ELF-1 (cell line): ENCODE measurements at regions not wholly inside any gene's neighbourhood (a gene's known extent, or its start where the extent isn't known, plus 50 kb on each side); places are given as distances from the start of the nearest gene placed in this dataset.
"Not testable (repeated sequence)": the region's sequence is repeated elsewhere in the genome, so short reads cannot be mapped to it uniquely, and the experiment has no call there.

ENCODE experiments used
- DNase-seq: peaks from one replicate; pipeline ENCODE4 v3.0.0-alpha.2; 2016; ENCODE audit warnings: low read depth, low spot score

- DNase-seq = no peak
Observed at GRCh38 chr16:35749253-35750141, 2290.1 kb downstream of the TP53TG3F start.

- no peak for DNase-seq
Observed at GRCh38 chr16:35750157-35750689, 2290.8 kb downstream of the TP53TG3F start.

GRCh38 chr16:35750701-35751104 lies 2291.3 kb downstream of the TP53TG3F start:
- no peak for DNase-seq

GRCh38 chr16:35751191-35751941 lies 2292.0 kb downstream of the TP53TG3F start:
- no peak for DNase-seq

GRCh38 chr16:35752012-35752772 lies 2292.8 kb downstream of the TP53TG3F start:
- no peak for DNase-seq

- DNase-seq = no peak
Observed at GRCh38 chr16:35752773-35753558, 2293.6 kb downstream of the TP53TG3F start.

- DNase-seq = no peak
Observed at GRCh38 chr16:35753559-35754390, 2294.4 kb downstream of the TP53TG3F start.

GRCh38 chr16:35754391-35755369 lies 2295.3 kb downstream of the TP53TG3F start:
- DNase-seq = no peak

- no peak for DNase-seq
Observed at GRCh38 chr16:35788381-35788780, 2329.0 kb downstream of the TP53TG3F start.

- no peak for DNase-seq
Observed at GRCh38 chr16:35792516-35793285, 2333.3 kb downstream of the TP53TG3F start.

- DNase-seq = no peak
Observed at GRCh38 chr16:35793601-35794000, 2334.2 kb downstream of the TP53TG3F start.

- no peak for DNase-seq
Observed at GRCh38 chr16:35794896-35795295, 2335.5 kb downstream of the TP53TG3F start.

GRCh38 chr16:35795361-35796029 lies 2336.1 kb downstream of the TP53TG3F start:
- no peak for DNase-seq

- DNase-seq = no peak
Observed at GRCh38 chr16:35797811-35798210, 2338.4 kb downstream of the TP53TG3F start.

GRCh38 chr16:35798885-35799426 lies 2339.5 kb downstream of the TP53TG3F start:
- no peak for DNase-seq

GRCh38 chr16:35804465-35804864 lies 2345.1 kb downstream of the TP53TG3F start:
- DNase-seq = not testable (repeated sequence)

- DNase-seq = no peak
Observed at GRCh38 chr16:35823342-35823741, 2363.9 kb downstream of the TP53TG3F start.
